ENCODE measurements at regions not wholly inside any gene's neighbourhood (a gene's known extent, or its start where the extent isn't known, plus 50 kb on each side); places are given as distances from the start of the nearest gene placed in this dataset.

GRCh38 chr1:222028676-222029075 lies 286.8 kb upstream of the DUSP10 start:
- TF ChIP-seq PPARA (CRISPR knock-in tag; IDR thresholded peaks at IDR 0.05; ENCODE audit: borderline replicate concordance) (no peak), OSR1 (CRISPR knock-in tag; IDR thresholded peaks at IDR 0.05) (no peak), TCF4 (CRISPR knock-in tag; IDR thresholded peaks at IDR 0.05; ENCODE audit: borderline replicate concordance) (no peak), GLIS3 (CRISPR knock-in tag; IDR thresholded peaks at IDR 0.05) (no peak), RARB (CRISPR knock-in tag; IDR thresholded peaks at IDR 0.05) (no peak), ZNF565 (CRISPR knock-in tag; conservative IDR thresholded peaks at IDR 0.05; ENCODE audit: low read depth) (no peak), POU6F1 (CRISPR knock-in tag; IDR thresholded peaks at IDR 0.05; ENCODE audit: borderline replicate concordance, low read depth) (no peak), ZC3H10 (CRISPR knock-in tag; IDR thresholded peaks at IDR 0.05) (no peak), CSRNP3 (CRISPR knock-in tag; IDR thresholded peaks at IDR 0.05) (no peak), ZFP30 (CRISPR knock-in tag; IDR thresholded peaks at IDR 0.05) (no peak), SNAI2 (CRISPR knock-in tag; IDR thresholded peaks at IDR 0.05) (no peak), CREB5 (CRISPR knock-in tag; IDR thresholded peaks at IDR 0.05; ENCODE audit: low read depth) (no peak), ZNF8 (CRISPR knock-in tag; IDR thresholded peaks at IDR 0.05) (no peak), ARNTL (CRISPR knock-in tag; IDR thresholded peaks at IDR 0.05; ENCODE audit: borderline replicate concordance, low read depth) (no peak), TOX (CRISPR knock-in tag; IDR thresholded peaks at IDR 0.05; ENCODE audit: borderline replicate concordance) (no peak), CSDC2 (CRISPR knock-in tag; IDR thresholded peaks at IDR 0.05) (no peak), BACH2 (CRISPR knock-in tag; IDR thresholded peaks at IDR 0.05; ENCODE audit: borderline replicate concordance) (no peak)
- no peak for ATAC-seq

- no peak for TF ChIP-seq SNAI2 (CRISPR knock-in tag; IDR thresholded peaks at IDR 0.05)
- TF ChIP-seq TOX (CRISPR knock-in tag; IDR thresholded peaks at IDR 0.05; ENCODE audit: borderline replicate concordance), result no peak
- TF ChIP-seq OSR1 (CRISPR knock-in tag; IDR thresholded peaks at IDR 0.05), result no peak
- TF ChIP-seq TCF4 (CRISPR knock-in tag; IDR thresholded peaks at IDR 0.05; ENCODE audit: borderline replicate concordance), result no peak
- no peak for TF ChIP-seq TSHZ2 (CRISPR knock-in tag; IDR thresholded peaks at IDR 0.05)
- TF ChIP-seq POU6F1 (CRISPR knock-in tag; IDR thresholded peaks at IDR 0.05; ENCODE audit: borderline replicate concordance, low read depth), result no peak
- TF ChIP-seq ZNF565 (CRISPR knock-in tag; conservative IDR thresholded peaks at IDR 0.05; ENCODE audit: low read depth), result no peak
- no peak for TF ChIP-seq CSDC2 (CRISPR knock-in tag; IDR thresholded peaks at IDR 0.05)
- no peak for TF ChIP-seq ARNTL (CRISPR knock-in tag; IDR thresholded peaks at IDR 0.05; ENCODE audit: borderline replicate concordance, low read depth)
- TF ChIP-seq GLIS3 (CRISPR knock-in tag; IDR thresholded peaks at IDR 0.05), result no peak
- no peak for TF ChIP-seq CSRNP3 (CRISPR knock-in tag; IDR thresholded peaks at IDR 0.05)
- no peak for ATAC-seq
These were observed 286.2 kb upstream of the DUSP10 start for GRCh38 chr1:222028116-222028515.

GRCh38 chr1:222026280-222026679 lies 284.4 kb upstream of the DUSP10 start:
- ATAC-seq, result no peak
- no peak for TF ChIP-seq CREB5 (CRISPR knock-in tag; IDR thresholded peaks at IDR 0.05; ENCODE audit: low read depth)
- TF ChIP-seq TCF4 (CRISPR knock-in tag; IDR thresholded peaks at IDR 0.05; ENCODE audit: borderline replicate concordance), result no peak
- TF ChIP-seq TOX (CRISPR knock-in tag; IDR thresholded peaks at IDR 0.05; ENCODE audit: borderline replicate concordance), result no peak
- no peak for TF ChIP-seq BACH2 (CRISPR knock-in tag; IDR thresholded peaks at IDR 0.05; ENCODE audit: borderline replicate concordance)
- no peak for TF ChIP-seq CSRNP3 (CRISPR knock-in tag; IDR thresholded peaks at IDR 0.05)

Measured in SK-N-SH treated with all-trans-retinoic acid at 6 μM for 48 hours (cell line).